Fibroblast of the conjunctiva (primary cell): ENCODE measurements at regions not wholly inside any gene's neighbourhood (a gene's known extent, or its start where the extent isn't known, plus 50 kb on each side); places are given as distances from the start of the nearest gene placed in this dataset.
A peak's percentile ranks its signal among the peaks of the same experiment; 100 is the strongest.

Experiments used
- DNase-seq: peaks from one replicate; pipeline ENCODE4 v3.0.0-alpha.2; 2010; ENCODE audit warnings: low read depth

DNA sequence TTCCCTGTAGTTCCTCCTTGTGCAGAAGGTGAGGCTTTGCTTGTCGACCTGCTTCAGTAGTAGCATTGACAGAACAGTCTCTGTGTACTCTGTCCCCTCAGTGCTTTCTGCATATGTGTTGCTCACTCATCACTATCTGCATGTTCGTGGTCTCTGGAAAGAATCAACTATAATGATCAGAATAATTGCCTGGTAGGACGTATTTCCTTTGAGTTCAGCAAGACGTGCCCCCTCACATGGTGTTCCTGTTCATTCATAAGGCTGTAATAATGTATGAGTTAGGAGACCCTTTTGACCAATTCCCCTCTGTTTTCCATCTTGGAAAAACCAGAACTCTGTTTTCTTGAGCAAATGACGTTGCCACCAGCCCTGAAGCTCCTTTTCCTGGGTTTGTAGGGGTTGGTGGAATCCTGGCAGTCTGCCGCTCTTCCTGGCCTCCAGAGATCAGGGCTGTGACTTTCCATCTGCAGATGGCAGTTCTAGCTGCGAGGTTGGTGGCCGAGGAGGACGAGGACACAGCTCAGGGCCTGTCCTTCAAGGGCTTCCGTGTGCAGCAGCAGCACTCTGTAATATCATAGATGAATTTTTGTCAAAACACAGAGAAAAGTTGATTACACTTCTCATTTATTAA, 61.9 kb downstream of the EXOSC2 start:
- no peak for DNase-seq

DNA sequence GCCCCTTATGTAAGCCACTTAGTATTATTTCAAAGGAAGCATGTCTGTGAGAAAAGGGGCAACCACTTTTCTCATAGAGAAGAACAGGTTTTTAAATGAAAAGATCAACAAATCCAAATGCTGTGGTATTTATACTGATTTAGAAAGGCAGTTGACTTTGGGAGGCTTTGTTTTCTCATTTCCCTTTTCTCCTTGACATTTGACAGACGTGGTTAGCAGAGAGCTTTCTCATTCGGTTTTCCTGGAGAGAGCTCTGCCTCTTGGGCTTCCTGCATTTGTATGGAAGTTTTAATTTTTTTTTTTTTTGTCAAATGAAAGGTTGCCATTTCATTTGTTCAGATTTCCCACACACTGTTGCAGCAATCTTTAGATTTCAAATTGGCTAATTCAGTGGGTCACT, 62.5 kb downstream of the EXOSC2 start:
- no peak for DNase-seq

DNA sequence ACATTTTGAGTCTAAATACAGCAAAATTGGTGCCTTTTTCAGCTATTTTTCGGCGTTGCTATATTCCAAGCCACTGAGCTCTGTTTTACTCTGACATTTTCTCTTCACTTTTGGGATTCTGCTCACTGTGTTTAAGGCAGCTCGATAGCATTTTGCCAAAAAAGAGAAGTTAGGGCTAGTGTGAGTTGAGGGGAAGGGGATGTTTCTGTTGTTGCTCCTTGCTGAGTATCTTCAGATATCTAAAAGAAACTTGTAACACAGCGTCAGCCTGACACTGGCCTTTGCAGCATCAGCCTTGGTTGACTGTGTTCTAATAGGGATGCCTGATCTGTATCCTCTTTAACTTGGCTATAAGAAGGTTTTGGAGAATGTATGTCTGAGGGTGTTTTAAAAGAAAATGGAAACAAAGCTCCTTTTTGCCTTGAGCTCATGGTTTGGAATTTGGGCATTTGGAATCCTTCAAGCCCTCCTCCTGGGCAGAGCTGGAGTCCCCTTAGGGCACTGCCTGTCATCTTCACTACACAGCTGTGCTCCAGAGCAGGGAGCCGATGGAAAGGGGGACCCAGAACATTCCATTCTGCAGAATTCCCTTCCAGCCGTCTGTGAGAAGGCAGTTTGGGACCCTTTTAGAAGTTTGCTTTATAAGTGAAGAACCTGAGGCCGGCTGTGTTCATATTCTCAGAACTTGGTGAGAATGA, 63.0 kb downstream of the EXOSC2 start:
- no peak for DNase-seq

DNA sequence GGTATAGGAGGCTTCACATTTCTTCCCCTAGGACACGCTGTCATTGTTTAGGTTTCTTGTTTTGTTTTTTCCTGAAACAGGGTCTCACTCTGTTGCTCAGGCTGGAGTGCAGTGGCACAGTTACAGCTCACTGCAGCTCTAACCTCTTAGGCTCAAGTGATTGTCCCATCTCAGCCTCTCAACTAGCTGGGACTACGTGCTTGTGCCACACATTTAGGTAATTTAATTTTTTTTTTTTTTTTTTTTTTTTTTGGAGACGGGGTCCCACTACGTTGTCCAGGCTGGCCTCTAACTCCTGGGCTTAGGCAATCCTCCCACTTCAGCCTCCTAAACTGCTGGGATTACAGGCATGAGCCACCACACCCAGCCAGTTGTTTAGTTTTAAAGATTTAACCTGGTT, 66.2 kb downstream of the EXOSC2 start:
- no peak for DNase-seq

DNA sequence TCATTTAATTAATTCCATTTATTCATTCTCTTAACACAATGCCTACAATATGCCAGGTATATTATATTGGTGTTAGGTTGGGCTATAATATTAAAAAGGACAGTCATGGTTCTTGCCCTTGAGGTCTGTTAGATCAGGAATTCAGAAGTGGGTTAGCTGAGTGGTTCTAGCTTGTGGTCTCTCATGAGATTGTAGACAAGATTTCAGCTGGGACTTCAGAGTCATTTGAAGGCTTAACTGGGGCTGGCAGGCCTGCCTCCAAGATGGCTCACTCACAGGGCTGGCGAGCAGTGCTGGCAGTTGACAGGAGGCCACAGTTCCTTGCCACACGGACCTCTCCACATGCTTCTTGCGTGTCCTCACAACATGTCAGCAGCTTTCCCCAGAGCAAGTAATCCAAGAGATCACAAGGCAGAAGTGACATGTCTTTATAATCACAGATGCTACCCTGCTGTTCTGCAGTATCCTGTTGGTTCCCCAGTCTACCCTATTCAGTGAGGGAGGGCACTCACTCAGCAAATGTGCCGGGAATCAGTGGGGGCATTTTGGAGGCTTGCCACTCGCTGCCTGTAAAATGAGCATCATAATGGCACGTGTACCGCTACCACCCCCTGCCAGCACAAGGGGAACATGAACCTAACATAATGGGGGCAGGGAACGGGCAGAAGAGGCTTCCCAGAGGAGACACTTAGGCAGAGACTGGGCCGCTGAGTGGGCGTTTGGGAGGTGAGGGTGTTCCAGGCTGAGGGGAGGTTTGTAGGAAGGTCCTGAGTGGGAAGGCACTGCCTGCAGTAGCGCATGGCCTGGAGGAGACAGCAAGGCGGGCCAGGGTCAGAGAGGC, 70.0 kb downstream of the EXOSC2 start:
- DNase-seq, result no peak

DNA sequence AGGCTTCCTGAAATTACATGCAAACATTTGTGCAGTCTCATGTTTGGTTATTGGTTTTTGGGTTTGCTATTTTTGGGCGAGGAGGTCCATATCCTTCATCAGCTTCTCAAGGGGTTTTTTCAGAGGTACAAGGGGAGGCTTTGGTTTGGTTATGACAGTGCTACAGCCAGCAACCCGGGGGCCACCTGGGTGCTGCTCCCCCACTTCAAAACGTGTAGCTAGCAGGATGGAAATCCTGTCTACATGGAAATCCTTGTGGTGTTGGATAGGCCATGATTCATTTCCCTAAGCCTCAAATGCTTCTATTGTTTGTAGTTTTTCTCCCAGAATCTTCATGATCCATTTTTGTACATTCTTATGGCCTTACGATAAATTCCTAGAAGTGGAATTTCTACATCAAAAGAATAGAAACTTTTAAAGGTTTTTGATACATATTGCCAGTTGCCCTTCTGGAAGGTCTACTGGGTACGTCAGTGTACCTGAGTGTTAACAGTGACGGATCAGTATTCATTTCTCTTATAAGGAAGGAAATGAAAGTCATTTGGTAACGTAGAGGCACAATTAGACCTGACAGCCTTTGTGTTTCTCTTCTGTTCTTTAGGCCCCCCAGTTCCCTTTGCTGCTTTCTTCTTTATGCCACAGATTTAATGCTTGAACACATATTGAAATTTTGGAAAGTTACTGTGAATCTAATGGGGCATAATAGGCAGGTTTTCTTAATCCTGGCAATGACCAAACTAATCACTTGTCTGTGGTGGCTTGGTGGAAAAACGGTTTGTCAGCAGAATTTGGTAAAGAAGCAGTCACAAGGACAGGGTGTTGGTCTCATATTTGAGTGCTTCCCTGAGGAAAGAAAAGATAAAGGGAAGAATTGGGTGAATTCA, 69.7 kb upstream of the ABL1 start:
- DNase-seq, result no peak

DNA sequence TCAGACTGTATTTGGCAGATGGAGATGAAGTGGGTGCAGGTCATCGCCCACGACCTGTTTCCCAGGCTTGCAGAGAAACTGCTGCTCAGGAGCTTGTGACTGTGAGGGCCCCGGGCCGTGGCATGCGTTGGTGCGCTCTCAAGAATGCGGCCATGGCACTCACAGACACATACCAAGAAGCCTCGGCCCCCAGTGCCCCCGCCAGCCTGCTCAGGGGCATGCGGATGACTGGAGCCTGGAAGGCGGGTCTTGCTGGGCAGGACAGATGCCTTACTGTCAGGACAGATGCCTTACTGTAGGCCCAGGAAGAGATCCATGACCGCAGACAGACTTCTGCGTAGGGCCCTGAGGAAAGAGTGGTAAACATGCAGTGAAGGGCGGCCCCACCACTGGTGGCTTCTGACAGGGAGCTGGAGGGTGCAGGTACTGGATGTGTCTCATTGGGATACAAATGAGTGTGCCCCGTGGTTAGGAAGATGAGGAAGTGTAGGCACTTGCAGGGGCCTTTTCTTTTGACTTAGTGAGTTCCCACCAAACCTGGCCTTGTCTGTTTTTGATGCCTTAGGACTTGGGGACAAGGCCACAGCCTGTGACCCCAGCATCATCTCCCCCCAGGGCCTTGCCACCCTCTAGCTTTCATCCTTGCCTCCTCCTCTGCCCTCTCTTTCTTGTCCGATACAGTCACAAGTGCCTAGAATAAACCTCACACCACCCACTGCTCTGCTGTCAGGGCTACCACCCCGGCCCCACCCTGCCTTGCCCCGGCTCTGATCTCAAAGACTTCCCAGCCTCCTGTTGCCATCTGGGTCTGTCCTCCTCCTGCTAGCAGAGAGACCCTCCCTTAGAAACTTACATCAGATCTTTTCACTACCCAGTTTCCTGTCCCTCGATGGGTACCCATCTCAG, 68.8 kb upstream of the ABL1 start:
- no peak for DNase-seq

DNA sequence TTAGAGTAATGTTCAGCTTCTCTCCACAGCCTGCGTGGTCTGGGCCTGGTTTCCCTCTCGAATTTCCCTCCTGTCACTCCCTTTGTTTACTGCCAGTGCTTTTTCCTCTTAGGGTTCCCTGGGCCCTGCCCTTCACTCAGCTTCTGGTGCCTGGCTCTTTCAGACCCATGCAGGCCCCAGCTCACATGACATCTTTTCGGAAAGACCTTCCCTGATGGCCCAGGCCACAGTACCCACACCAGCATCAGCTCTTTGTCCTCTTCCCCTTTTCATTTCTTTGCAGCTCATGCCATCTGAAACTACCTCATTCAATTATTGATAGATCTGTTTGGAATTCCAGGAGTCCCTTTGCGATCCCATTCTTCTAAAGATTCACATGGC, 68.1 kb upstream of the ABL1 start:
- no peak for DNase-seq

DNA sequence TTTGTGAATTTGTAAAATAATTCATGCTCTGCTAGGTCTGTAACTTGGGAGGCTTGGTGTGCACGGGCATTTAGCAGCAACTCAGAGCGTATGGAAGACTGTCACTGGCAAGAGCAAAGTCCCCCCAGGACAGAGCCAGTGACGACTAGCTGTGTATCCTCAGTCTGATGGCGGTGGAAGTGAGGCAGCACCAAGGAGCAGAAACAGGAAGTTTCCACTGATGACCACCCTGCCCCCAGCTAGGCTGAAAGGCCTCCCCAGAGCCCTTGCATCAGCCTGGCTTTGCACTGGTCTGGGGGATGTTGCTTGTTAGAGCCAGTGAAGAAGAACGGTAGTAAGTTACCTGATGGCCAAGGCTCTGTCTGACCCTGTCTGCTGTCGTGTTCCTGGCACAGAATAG, 66.8 kb upstream of the ABL1 start:
- no peak for DNase-seq

DNA sequence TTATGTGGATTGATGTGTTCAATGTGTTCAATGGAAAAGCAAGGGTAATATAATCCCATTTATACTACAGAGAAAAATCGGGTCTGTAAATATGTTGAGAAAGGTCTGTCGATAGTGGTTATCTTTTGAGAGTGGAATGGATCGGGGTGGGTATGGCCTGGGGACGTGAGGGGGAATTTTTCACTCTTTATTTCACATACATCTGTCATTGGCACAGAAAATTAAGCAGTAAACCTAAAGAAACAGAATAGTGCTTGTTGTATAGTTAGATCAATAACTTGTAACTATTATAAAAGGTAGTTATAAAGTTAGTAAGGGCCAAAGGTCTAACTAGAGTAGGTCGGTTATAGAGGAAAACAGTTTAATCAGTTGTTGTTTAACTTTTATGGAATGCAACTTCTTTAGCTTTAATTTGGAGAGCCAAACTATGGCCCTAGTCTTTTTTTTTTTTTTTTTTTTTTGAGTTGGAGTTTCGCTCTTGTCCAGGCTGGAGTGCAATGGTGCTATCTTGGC, 66.1 kb upstream of the ABL1 start:
- DNase-seq, result no peak

DNA sequence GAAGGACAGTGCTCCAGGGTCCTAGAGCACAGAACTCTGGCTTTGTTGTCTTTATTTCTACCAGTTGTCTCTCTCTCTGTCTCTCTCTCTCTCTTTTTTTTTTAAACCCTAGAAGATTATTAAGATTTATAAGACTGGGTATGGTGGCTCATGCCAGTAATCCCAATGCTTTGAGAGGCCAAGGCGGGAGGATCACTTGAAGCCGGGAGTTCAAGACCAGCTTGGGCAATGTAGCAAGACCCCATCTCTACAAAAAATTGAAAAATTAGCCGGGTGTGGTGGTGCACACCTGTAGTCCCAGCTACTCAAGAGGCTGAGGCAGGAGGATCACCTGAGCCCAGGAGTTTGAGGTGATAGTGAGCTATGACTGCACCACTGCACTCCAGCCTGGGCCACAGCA, 65.0 kb upstream of the ABL1 start:
- DNase-seq, result no peak

DNA sequence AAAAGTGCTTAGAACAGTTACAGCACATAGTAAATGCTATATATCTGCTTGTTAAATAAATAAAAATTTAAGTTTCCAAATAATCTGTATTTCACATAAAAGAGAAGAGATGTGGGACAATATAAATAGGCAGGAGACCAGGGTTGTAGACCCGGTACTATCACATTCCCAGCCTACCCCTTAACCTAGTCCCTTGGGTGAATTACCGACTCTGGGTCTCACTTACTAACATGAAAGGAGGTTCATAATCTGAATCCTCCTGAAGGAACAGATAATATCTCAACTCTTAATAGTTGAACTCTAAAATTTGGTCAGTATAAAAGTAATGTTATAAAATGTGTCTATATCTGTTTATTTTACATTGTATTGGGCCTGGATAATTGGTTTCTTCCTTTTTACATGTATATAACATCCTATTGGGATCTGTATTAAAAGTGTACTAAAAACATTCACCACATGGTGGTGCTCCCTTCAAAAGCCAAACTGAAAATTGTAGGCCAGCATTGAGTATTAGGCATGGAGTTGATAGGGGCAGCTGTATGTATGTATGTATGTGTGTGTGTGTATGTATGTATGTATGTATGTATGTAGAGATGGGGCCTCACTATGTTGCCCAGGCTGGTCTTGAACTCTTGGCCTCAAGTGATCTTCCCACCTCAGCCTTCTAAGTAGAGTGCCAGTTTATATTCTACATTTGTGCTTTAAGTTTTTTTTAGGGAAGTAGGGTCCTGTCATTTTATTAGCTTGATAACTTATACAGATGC, 64.2 kb upstream of the ABL1 start:
- DNase-seq, result peak; percentile 73

DNA sequence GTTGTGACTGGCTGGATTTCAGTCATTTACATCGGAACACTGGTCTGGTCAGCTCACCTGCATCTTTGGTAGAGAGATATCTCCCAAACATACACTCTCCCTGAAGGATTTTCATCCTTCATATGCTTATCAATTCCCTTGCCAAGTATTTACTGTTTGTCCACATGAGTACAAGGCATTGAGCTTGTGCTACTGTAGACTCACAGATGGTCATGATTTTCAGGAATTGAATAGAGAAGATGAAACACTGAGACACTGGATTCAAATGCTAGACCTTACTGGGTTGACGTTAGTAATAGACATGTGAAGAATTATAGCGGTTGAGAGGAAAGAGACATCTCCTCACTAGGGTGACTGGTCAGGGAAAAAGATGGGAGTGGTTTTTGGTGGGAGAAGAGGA, 62.9 kb upstream of the ABL1 start:
- DNase-seq, result no peak

DNA sequence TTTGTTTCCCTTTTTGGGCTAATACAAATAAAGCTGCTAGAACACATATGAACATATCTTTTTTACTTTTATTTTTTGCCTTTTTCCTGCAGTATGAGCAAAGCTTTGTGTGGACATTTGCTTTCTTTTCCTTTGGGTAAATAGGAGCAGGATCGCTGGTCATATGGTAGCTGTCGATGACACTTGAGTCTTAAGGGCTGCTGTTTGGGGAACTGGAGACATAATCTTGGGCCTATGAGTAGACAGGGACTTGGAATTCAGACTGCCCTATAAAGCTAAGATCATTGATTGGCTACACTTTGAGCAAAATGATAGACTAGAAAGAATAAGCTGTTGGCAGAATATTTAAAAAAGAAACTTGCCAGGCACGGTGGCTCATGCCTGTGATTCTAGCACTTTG, 60.9 kb upstream of the ABL1 start:
- DNase-seq, result no peak

DNA sequence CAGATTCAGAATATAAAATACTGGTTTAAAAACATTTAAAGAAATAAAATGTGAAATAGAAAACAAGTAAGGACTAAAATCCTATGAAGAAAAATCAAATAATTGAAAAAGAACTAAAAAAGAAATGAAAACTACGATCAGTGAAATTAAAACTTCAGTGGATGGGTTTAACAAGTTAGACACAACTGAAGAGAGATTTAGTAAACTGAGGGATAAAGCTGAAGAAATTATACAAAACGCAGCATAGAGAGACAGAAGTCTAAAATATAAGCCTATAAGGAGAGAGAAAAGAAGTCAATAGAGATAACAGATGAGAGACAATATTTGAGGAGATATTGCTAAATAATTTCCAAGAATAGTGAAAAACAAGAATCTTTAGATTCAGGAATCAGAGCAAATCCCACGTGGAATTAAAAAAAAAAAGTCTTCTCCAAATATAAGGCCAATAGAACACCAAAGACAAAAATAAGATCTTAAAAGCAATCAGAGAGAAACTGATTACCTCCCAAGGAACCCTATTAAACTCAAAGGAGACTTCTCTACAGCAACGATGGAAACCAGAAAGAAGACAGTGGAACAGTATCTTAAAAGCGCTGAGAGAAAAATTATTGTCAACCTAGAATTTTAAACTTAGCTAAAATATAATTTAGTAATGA, 59.6 kb upstream of the ABL1 start:
- DNase-seq, result no peak

DNA sequence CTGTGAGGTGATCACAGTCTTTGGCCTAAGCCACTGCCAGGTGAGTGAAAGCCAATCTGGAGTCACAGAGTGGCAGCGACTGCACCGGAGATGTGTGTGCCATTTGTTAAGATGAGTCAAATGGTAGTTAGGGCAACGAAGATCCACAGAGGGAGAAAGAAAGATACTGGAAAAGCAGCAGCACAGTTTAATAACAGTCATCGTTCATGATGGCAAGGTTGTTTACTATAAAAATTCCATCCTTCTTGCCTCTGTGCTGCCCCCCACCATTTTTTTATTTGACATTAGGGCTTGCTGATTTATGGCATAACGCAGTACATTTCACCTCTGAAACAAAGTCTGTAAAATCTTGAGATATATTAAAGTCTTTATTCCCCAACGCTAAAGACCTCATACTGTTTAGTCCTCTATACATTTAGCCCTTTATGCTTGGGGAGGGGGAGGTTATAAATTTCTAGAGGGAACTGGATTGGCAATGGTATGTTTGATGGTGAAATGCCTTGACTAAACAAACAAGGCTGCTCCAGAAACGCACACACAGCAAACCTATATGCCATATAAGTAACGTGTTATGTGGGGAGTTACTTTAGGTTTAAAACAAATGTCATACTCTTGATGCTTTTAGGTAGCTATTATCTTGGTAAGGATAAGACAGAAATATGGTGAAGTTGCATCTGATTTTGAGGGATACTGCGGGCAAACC, 55.8 kb upstream of the ABL1 start:
- DNase-seq, result no peak

DNA sequence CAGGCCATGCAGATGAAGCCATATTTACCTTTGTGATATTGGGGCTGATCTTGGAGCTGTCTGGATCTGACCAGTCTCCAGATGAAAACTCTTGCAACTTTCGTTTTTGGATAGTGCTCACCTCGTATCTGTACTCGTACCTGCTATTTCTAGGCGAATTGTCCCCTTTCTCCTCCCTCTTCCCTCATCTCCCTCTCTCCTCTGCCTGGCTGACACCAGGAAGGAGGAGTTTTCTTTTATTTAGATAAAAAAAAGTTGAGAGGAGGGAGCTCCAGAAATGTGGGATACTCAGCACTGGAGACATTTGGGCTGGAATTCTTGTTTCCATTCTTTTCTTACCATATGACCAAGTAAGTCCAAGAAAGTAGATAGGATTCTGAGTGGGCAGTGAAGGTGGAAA, 54.6 kb upstream of the ABL1 start:
- DNase-seq, result no peak

DNA sequence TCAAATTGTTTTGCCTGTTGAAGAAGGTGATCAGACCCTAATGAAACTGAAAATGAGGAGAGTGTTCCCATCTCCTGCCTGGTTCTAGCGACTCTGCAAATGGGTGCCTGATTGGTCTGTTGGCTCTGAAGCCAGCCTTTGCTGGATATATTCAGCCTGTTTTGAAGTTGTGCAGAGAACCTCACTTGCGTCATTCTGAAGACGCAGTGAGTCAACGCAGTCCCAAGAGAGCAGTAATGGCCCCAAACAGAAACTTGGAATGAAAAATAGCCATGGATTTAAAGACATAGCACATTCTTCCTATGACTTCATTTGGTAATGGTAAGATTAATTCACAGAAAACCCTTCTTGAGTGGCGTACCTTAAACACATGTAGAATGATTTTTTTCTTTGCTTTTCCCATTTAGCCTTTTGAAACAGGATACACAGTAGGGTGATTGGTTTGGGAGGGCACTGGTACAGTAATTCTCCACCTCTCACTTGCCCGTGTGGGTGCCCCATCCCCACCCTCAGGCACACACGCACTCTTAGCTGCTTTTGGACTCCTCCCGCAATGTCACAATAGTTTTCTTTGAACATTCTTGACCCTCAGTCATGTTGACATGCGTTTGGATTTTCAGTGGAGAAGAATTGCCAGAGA, 54.1 kb upstream of the ABL1 start:
- DNase-seq, result peak; percentile 97

DNA sequence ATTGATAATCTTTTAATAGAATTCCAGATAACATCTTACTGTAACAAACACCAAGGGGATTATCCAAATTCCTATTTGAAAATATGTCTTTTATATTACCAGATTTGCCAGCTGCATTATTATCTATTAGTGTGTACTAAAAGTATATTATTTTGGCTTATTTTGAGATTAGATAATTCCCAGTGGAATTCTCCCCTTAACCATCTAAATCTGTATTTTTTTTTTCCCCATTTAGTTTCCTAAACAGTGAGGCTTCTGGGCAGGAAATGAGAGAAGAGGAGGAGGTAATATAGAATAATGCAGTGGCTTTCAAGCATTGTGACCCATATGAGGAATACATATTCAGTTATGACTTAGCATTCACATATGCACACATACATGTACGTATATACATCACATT, 53.5 kb upstream of the ABL1 start:
- DNase-seq, result no peak
